ENCODE measurements at regions not wholly inside any gene's neighbourhood (a gene's known extent, or its start where the extent isn't known, plus 50 kb on each side); places are given as distances from the start of the nearest gene placed in this dataset.

- DNase-seq = no peak
Observed at GRCh38 chr11:110824912-110825620, 112.8 kb upstream of the ARHGAP20 start.

- peak in 1 of 3 donors; percentile 31 for DNase-seq
Observed at GRCh38 chr11:110818032-110818687, 105.9 kb upstream of the ARHGAP20 start.

DNA sequence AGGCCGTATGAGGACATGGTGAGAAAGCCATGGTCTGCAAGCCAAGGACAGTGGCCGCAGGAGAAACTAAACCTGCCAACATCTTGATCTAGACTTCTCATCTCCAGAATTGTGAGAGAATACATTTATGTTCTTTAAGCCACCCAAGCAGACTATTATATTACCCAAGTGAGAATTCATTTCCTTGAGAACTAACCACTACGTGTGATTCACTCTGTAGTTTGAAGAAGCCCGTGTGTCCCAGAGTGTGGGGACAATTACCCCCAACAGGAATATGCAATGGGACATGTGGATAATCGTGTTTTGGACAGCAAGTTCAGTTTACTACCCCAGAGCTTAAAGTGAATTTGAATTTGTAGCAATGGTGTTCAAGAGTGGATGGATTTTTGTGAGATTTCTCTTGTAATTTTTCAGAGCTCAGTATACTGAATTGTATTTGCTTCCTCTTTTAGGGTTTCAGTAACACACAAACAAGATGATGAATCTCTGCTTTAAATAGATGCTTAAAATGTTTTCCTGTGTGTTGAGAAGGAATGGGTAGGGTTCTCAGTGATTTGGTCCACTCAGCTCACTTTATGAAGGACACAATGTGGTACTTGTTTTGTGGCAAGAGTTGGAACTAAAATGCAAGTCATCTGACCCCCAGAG lies 100.0 kb upstream of the ARHGAP20 start:
- DNase-seq = peak; percentile 20 to 52 (median 42)

DNA sequence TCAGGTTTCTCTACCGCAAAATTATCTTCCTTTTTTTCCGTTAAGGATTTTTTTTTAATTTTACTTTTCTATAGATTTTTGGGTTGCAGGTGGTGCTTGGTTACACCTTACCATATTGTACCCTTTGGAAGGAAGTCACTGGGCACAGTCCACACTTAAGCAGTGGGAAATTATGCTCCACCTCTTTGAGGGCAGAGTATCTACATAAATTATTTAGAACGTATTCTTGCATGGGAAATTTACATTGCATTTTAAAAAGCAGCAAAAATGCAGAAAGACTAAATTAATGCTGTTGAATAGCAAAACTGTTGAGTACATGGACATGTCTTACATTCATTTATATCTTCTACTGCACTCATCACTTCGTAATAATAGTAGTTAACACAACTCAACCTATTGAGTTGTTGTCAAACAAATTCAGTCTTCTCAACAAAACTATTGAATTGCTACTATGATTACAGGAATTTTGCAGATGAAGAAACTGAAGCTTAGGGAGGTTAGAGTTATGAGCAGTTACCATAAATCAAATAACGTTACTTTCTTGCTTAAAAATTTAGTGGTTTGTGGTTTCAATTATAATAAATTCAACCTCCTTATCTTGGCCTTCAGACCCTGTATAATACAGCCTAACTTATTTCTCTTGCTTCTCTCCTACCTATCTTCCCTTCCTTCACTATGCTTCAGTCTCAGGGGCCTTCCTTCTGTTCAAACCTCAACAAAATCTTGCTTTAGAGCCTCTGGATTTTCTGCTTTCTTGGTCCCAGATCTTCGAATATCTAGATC lies 97.4 kb upstream of the ARHGAP20 start:
- DNase-seq = no peak

DNA sequence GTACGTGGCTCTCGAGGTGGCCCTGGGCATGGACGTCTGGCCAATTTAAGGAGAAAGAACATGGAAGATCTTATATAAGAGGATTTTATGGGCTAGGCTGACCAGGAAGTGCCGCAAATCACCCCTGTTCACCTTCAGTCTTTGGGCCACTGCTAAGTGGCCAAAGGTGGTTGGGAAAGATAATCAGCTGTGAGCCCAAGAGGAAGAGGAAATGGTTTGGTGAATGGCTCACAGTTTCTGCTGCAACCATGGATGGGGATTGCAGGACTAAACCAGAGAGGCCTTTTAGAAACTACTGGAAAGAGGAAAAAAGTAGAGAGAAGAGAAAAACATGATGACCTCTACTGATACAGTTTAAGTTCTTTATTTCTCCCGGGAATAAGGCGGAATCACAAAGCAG lies 96.0 kb upstream of the ARHGAP20 start:
- DNase-seq = peak in 2 of 3 donors; percentile 23 to 28

DNA sequence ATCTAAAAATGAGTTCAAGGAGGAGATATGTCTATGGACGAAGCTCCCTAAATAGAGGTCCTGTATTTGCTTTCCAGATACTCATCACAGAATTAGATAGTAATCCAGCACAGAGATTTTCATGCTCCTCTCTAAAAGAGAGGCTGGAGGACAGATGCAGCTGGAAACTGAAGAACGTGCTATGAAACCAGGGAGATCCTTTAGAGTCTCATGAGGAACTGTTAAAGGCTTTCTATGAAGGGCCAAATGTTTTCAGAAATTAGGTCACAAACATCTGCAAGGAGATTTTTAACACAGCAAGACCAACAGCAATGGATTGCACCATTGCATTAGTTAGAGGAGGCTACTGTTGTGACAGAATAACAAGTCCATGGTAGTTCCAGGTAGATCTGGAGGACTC lies 95.6 kb upstream of the ARHGAP20 start:
- no peak for DNase-seq

DNA sequence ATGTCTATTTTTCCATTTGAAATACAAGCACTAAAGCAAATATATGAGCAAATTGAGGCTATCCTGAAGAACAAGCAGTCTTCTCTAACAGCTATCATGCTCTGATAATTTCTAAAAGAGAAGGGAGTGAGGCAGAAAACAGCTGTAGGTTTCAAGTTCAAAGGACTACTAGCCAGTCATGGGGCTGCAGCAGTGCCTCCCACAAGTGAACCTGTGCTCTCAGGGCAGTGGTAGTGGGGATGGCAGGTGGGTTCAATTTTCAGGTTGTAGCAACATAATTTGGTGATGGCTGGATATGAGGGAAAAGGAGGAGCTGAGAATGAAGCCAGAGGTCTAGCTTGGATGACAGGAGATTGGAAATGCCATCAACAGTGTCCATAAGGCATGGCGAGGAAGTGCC lies 93.5 kb upstream of the ARHGAP20 start:
- no peak for DNase-seq

- no peak for DNase-seq
Observed at GRCh38 chr11:110802162-110802561, 89.9 kb upstream of the ARHGAP20 start.

GRCh38 chr11:110801328-110801727 lies 89.1 kb upstream of the ARHGAP20 start:
- peak; percentile 86 to 92 (median 89) for DNase-seq

GRCh38 chr11:110798201-110798900 lies 86.1 kb upstream of the ARHGAP20 start:
- peak; percentile 53 to 70 (median 67) for DNase-seq

GRCh38 chr11:110797453-110797852 lies 85.2 kb upstream of the ARHGAP20 start:
- peak; percentile 92 to 98 (median 97) for DNase-seq

GRCh38 chr11:110795112-110795624 lies 82.9 kb upstream of the ARHGAP20 start:
- no peak for DNase-seq

DNA sequence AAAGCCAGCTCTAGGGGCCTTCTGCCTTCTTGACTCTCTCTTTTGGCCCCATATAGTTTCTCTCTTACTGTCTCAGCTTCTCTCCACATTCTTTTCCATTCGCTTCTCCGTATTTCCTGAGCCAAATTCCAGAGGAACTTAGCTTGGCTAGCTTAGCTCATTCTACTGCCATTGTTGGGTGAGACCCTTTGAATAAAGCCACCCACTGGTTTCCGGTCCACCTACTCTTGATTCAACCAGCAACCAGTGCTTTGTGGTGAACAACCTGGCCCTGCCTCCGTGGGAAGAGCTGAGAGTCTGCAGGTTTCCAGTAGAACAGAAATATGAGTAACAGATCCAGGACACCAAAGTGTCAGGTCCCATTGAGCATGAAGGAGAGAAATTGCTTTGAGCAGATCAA lies 81.3 kb upstream of the ARHGAP20 start:
- DNase-seq = no peak

- DNase-seq = no peak
Observed at GRCh38 chr11:110791621-110792020, 79.4 kb upstream of the ARHGAP20 start.

DNA sequence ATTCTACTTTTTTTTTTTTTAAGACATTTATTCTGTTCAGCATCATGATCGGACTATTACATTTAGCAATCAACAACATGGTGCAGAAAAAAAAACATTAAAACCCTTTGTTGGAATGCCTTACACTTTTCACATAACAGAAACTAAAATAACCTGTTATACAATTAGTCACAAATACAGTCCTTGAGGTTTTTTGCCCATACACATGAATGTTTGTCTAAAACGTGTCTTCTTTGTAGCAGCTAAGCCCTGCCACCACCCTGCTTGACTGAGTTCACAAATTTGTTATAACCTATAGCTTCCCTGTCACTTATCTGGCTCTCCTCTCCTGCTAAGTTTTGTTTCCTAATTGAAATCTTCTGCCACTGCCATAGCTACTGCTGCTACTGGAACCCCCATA lies 75.4 kb upstream of the ARHGAP20 start:
- no peak for DNase-seq

DNA sequence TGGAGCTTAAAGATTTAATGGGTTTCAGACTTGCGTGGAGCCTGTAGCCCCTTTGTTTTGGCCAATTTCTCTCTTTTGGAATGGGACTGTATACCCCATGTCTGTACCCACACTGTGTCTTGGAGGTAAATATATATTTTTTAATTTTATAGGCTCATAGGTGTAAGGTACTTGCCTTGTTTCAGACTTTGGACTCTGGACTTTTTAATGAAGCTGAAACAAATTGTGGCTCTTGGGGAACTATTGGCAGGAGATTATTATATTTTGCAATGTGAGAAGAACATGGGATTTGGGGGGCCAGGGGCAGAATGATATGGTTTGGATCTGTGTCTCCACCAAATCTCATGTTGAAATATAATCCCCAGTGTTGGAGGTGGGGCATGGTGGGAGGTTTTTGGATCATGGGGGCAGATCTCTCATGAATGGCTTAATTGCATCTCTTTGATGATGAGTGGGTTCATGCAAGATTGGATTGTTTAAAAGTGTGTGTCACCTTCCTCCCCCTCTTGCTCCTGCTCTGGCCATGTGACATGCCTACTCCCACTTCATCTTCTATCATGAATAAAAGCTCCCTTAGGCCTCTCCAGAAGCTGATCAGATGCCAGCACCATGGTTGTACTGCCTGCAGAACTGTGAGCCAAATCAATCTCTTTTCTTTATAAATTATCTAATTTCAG lies 74.1 kb upstream of the ARHGAP20 start:
- no peak for DNase-seq

DNA sequence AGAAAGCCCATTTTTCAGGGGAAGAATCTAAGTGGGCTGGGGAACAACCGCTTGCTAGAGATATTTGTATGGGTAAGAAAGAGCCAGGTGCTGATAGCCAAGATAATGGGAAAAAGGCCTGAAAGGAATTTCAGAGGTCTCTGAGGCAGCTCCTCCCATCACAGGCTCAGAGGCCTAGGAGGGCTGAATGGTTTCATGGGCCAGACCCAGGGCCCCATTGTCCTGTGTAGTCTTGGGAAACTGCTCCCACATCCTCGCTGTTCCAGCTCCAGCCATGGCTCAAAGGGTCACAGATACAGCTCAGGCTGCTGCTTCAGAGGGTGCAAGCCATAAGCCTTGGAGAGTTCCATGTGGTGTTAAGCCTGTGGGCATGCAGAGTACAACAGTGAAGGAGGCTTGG lies 73.2 kb upstream of the ARHGAP20 start:
- DNase-seq = no peak

DNA sequence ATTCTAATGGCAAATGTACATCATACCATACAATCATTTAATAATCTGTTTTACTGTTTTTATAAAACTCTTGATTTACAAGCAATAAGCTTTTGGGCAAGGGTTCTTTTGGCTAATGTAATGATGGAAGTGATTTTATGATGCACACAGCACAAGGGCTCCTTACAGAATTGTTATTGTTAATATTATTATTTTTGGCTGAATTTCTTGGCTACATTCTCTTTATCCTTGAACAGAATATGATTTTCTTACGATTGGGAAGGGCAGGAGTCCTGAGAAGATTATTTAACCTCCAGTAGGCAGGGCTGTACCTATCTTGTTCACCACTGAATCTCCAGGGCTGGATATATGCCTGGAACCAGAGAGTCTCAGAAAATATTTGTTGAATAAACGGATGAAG lies 70.4 kb upstream of the ARHGAP20 start:
- DNase-seq = no peak

- DNase-seq = no peak
Observed at GRCh38 chr11:110779108-110779507, 66.9 kb upstream of the ARHGAP20 start.

DNA sequence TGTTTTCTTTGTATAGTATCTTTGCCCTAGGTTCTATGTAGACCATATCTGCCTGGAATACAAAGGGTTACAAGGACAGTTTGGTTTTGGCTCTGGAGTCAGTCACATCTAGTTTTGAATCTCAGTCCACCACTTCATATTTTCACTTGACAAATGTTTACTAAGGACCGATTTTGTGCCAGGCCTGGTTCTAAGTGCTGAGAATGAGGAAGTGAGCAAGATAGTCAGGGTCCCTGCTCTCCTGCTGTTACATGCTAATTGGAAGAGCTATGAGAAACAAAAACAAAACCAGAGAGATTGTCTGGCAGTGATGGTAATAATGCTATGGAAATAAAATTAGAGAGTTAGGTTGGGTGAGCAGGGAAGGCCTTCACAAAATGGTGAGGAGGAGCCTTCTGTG lies 66.1 kb upstream of the ARHGAP20 start:
- DNase-seq = peak in 1 of 3 donors; percentile 42

DNA sequence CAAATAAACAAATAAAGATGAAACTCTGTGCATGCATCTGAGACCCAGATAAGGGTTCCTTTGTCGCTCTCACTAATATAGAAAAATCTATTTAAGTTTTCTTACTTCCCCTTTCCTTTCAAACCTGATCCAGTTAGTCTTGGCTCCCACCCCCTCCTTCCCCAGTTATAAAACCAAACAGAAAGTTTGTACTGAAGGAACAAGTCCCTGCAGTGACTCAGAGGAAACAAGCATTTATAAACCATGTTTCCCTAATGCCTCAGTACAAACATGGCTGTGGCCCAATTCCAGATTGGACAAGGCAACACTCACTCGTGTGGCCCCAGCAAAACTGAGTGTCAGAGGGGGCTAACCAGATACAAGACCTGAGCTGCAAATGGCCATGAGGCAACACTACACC lies 65.5 kb upstream of the ARHGAP20 start:
- DNase-seq = peak; percentile 82 to 87 (median 84)

DNA sequence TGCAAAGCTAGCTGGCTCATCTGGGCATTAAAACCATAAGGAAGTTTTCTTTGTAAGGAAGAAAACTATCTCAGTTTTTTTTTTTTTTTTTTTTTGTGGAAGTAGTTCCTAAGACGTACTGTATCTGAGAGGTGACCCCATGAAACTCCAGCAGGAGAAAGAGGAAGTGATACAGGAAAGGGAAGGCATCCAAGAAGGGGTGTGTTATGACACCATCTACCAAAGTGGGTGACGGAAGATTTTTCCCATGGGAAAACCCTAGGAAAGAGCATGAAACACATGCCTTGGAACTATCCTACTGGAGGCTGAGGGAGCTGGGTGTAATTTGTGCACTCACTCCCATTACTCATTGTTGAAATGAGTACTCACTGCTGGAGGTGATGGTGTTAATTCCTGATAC lies 63.8 kb upstream of the ARHGAP20 start:
- peak; percentile 71 to 86 (median 72) for DNase-seq
